Sigmoid colon (tissue), 6 donors: ENCODE measurements at regions not wholly inside any gene's neighbourhood (a gene's known extent, or its start where the extent isn't known, plus 50 kb on each side); places are given as distances from the start of the nearest gene placed in this dataset.

Source experiments
- DNase-seq: peaks from one replicate; pipeline ENCODE4 v3.0.0-alpha.2; 2019
- H3K27ac ChIP-seq, 4 donors: fragments of 200-600 bp; sonication (generic); one replicate each; pipeline ENCODE4 v1.5.1; 2016 to 2019; ENCODE audit warnings: mild to moderate bottlenecking in 1 of 4
- H3K27me3 ChIP-seq, 3 donors: fragments of 200-600 bp; sonication (generic); one replicate each; pipeline ENCODE4 v1.5.1; 2019; ENCODE audit warnings: mild to moderate bottlenecking in 1 of 3
- H3K36me3 ChIP-seq, 4 donors: fragments of 200-600 bp; sonication (generic); one replicate each; pipeline ENCODE4 v1.5.1; 2016 to 2019
- H3K4me1 ChIP-seq, 4 donors: fragments of 200-600 bp; sonication (generic); one replicate each; pipeline ENCODE4 v1.5.1; 2017 to 2019
- H3K4me3 ChIP-seq, 4 donors: fragments of 200-600 bp; sonication (generic); one replicate each; pipeline ENCODE4 v1.5.1; 2017 to 2019; ENCODE audit warnings: mild to moderate bottlenecking in 2 of 4, moderate library complexity in 1 of 4
- H3K9me3 ChIP-seq, 4 donors: fragments of 200-600 bp in 3 of 4; sonication (generic) in 3 of 4; one replicate each; pipeline versions ENCODE4 v1.5.1 to v1.6.1; 2013 to 2019
- EP300 ChIP-seq, 4 donors: sonication (generic); formaldehyde crosslinking; IDR thresholded peaks; one replicate each; pipeline ENCODE4 v1.6.1; 2017; ENCODE audit warnings: antibody characterized with exemption in 4 of 4
- POLR2A ChIP-seq, 2 donors: fragments of 450-650 bp; IDR thresholded peaks; one replicate each; pipeline ENCODE4 v1.6.1; 2016; ENCODE audit warnings: antibody characterized with exemption in 2 of 2, mild to moderate bottlenecking in 2 of 2, moderate library complexity in 2 of 2
- POLR2AphosphoS5 ChIP-seq, 4 donors: sonication (generic); formaldehyde crosslinking; IDR thresholded peaks; one replicate each; pipeline ENCODE4 v1.6.1; 2017; ENCODE audit warnings: antibody characterized with exemption in 4 of 4
- whole genome bisulfite sequencing, 2 donors: extraction: QIAGEN DNeasy Blood & Tissue Kit; methylation state at CpG; one replicate each; pipeline ENCODE4 v1.1.7; 2013; 5-methylcytosine and 5-hydroxymethylcytosine counted together
- intact Hi-C: fragments of 100-400 bp; cut with DNase I; formaldehyde crosslinking; loops from one replicate; pipeline ENCODE4 v1.15.1; 2023
- TF ChIP-seq, protein P1 (sequence below), 4 experiments: fragments of 450-650 bp in 3 of 4; fragments of 200-600 bp in 1 of 4; IDR thresholded peaks; one replicate each; pipeline ENCODE4 v1.5.1; 2016 to 2019; ENCODE audit warnings: antibody characterized with exemption in 4 of 4, mild to moderate bottlenecking in 3 of 4, moderate library complexity in 2 of 4
- donor health status: healthy with polysubstance abuse.
- donor health status: healthy.

DNA sequence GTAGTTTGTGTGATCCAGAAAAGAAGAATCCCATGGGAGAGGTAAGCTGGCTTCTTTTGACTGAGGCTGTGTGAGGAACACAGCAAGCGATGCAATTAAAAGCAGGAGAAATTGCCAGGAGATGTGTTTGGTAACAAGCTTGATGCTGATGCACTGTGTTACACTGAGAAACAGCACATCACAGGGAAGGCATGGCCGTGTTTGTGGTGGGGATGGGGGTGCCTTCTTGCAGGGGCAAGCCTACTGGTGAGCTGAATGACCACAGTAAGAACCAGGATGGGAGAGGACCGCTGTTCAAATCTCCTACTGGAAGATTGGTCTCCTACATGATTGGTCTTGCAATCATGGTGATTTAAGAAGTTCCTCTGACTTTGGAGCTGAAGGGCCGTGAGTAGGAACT lies 477.7 kb upstream of the HS6ST1 start:
- intact Hi-C loops, result no loop called here
- TF ChIP-seq POLR2AphosphoS5 (IDR thresholded peaks at IDR 0.05), result no peak
- TF ChIP-seq EP300 (IDR thresholded peaks at IDR 0.05), result no peak
- no peak for TF ChIP-seq POLR2A (IDR thresholded peaks at IDR 0.05)
- TF ChIP-seq, protein P1, sequence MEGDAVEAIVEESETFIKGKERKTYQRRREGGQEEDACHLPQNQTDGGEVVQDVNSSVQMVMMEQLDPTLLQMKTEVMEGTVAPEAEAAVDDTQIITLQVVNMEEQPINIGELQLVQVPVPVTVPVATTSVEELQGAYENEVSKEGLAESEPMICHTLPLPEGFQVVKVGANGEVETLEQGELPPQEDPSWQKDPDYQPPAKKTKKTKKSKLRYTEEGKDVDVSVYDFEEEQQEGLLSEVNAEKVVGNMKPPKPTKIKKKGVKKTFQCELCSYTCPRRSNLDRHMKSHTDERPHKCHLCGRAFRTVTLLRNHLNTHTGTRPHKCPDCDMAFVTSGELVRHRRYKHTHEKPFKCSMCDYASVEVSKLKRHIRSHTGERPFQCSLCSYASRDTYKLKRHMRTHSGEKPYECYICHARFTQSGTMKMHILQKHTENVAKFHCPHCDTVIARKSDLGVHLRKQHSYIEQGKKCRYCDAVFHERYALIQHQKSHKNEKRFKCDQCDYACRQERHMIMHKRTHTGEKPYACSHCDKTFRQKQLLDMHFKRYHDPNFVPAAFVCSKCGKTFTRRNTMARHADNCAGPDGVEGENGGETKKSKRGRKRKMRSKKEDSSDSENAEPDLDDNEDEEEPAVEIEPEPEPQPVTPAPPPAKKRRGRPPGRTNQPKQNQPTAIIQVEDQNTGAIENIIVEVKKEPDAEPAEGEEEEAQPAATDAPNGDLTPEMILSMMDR (IDR thresholded peaks at IDR 0.05), result no peak
- DNase-seq, result peak; percentile 19
- Histone ChIP-seq H3K27ac (no peak overlapping the region), H3K36me3 (no peaks in the 10 kb centered on the region), H3K4me1 (no peaks in the 10 kb centered on the region), H3K9me3 (no peaks in the 10 kb centered on the region), H3K4me3 (no peak overlapping the region), H3K27me3 (no peaks in the 10 kb centered on the region)
- 63 to 64% methylated on average over 4 of the region's 4 CpGs for WGBS, 2 donors

DNA sequence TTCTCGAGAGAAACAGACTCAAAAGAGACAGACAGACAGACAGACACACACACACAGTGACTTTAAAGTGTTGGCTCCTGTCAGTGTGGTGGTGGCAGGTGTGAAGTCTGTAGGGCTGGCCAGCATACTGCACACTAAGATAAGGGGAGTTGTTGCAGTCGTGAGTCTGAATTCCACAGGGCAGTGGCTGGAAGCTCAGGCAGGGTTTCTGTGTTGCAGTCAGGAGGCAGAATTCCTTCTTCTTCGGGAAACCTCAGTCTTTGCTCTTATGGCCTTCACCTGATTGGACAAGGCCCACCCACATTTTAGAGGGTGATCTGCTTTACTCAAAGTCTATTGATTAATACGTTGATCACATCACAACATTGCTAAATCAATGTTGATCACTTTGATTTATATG lies 478.4 kb upstream of the HS6ST1 start:
- no peaks in the 10 kb centered on the region for H3K27me3 ChIP-seq
- DNase-seq, result peak; percentile 10
- intact Hi-C loops, result no loop called here
- no peaks in the 10 kb centered on the region for H3K9me3 ChIP-seq
- TF ChIP-seq, protein P1 (IDR thresholded peaks at IDR 0.05), result no peak
- TF ChIP-seq EP300 (IDR thresholded peaks at IDR 0.05) (no peak), POLR2A (IDR thresholded peaks at IDR 0.05) (no peak), POLR2AphosphoS5 (IDR thresholded peaks at IDR 0.05) (no peak)
- no peak overlapping the region for H3K4me3 ChIP-seq
- H3K27ac ChIP-seq, result no peak overlapping the region
- WGBS, 2 donors, result 57 to 71% methylated on average over 4 of the region's 4 CpGs
- H3K4me1 ChIP-seq, result no peaks in the 10 kb centered on the region
- H3K36me3 ChIP-seq, result no peaks in the 10 kb centered on the region

DNA sequence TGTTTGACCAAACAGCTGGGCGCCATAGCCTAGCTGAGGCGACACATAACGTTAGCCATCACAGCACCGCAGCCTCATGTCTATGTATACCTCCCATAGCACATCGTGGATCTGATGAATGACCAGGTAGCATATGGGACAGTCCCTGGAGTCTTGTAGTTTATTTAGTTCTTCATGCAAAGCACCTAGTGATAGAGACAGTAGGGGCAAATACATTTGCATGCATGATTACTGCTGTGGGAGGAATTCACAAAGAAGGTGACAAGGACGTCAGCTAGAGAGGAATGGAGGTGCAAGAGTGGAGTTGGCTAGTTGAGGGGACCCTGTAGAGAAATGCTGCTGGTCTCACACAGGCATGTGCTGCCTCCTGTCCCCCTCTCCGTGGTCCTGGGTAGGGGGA lies 478.9 kb upstream of the HS6ST1 start:
- Histone ChIP-seq H3K36me3 (no peaks in the 10 kb centered on the region), H3K27ac (no peak overlapping the region), H3K27me3 (no peaks in the 10 kb centered on the region), H3K9me3 (no peaks in the 10 kb centered on the region), H3K4me1 (no peaks in the 10 kb centered on the region), H3K4me3 (no peak overlapping the region)
- peak; percentile 7 for DNase-seq
- whole genome bisulfite sequencing, 2 donors, result 87 to 89% methylated on average over 7 of the region's 7 CpGs
- TF ChIP-seq EP300 (IDR thresholded peaks at IDR 0.05) (no peak), POLR2A (IDR thresholded peaks at IDR 0.05) (no peak), POLR2AphosphoS5 (IDR thresholded peaks at IDR 0.05) (no peak)
- TF ChIP-seq, protein P1 (IDR thresholded peaks at IDR 0.05), result no peak
- intact Hi-C loops, result no loop called here

DNA sequence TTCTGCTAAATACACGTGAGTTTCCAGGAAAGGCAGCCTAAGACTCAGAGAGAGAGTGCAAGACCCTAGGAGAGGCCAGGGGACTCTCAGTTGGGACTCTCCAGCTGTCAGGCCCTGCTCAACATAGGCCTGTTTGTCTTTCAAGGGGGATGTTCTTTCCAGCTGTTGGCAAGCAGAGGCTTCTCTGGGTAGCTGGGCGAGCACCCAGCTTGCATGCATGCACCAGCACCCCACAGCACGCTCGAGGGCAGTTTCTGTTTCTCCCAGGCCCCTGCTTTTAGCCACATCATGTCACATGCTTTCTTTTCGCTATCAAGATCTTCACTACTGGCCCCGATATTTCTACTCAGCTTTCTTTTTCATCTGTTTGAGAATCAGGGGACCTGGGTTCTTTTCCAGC lies 479.3 kb upstream of the HS6ST1 start:
- H3K27ac ChIP-seq, result no peak overlapping the region
- H3K27me3 ChIP-seq, result no peaks in the 10 kb centered on the region
- 69 to 77% methylated on average over 6 of the region's 6 CpGs for WGBS, 2 donors
- DNase-seq, result no peak
- no peak overlapping the region for H3K4me3 ChIP-seq
- no peak for TF ChIP-seq EP300 (IDR thresholded peaks at IDR 0.05)
- TF ChIP-seq POLR2AphosphoS5 (IDR thresholded peaks at IDR 0.05), result no peak
- TF ChIP-seq, protein P1 (IDR thresholded peaks at IDR 0.05), result no peak
- H3K36me3 ChIP-seq, result no peaks in the 10 kb centered on the region
- H3K9me3 ChIP-seq, result no peaks in the 10 kb centered on the region
- intact Hi-C loops, result no loop called here
- no peaks in the 10 kb centered on the region for H3K4me1 ChIP-seq

DNA sequence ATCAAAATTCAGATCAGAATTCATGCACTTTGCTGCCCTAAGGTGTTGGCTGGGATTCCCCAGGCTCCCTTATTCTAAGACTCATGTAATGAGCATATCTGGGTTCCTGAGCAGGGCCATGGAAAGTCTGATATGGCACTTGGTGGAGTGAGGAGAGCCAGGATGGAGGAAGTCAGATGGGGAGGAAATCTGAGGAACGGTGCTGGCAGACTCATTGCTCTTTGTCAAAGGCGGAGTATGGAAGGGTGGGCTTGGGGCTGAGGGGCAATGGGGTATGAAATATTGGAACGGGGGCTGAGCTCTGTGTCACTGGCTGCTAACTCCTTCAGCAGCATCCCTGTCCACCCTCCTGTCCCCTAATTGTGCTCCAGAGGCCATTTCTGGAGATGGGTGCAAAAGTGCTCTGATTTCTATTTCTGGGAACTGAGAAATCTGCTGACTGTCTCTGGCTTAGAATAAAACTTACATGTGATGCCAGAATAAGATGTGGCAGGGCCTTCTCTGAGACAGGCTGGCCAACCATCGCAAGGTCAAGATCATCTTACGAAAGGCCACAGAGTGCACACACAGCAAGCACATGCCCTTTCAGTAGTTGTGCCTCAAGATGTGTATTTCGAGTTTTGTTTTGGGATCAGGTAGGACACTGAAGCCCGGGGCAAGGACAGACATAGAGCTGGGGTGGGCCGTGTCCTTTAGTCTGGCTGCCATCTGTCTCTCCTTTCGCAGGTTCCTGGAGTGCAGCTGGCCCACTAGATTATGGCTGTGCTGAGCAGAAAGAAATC lies 480.0 kb upstream of the HS6ST1 start:
- no peak overlapping the region for H3K4me3 ChIP-seq
- intact Hi-C loops, result no loop called here
- no peaks in the 10 kb centered on the region for H3K36me3 ChIP-seq
- no peaks in the 10 kb centered on the region for H3K27me3 ChIP-seq
- H3K4me1 ChIP-seq, result no peaks in the 10 kb centered on the region
- 73 to 77% methylated on average over 9 of the region's 9 CpGs for WGBS, 2 donors
- TF ChIP-seq EP300 (IDR thresholded peaks at IDR 0.05), result no peak
- TF ChIP-seq, protein P1 (IDR thresholded peaks at IDR 0.05), result no peak
- TF ChIP-seq POLR2AphosphoS5 (IDR thresholded peaks at IDR 0.05), result no peak
- TF ChIP-seq POLR2A (IDR thresholded peaks at IDR 0.05), result no peak
- no peak overlapping the region for H3K27ac ChIP-seq
- H3K9me3 ChIP-seq, result no peaks in the 10 kb centered on the region
- no peak for DNase-seq
